CD14-positive monocyte (primary cell): ENCODE measurements at regions not wholly inside any gene's neighbourhood (a gene's known extent, or its start where the extent isn't known, plus 50 kb on each side); places are given as distances from the start of the nearest gene placed in this dataset.

ENCODE experiments used
- DNase-seq, 3 donors: peaks; one replicate each; pipeline ENCODE4 v3.0.0-alpha.2; 2011 to 2022
- H2AFZ ChIP-seq: 2 replicates; pipeline ENCODE4 v1.6.0; 2012; ENCODE audit warnings: mild to moderate bottlenecking, low read depth, low read length, inconsistent platforms; ENCODE audit not compliant: insufficient read depth, poor library complexity, severe bottlenecking
- H3K27ac ChIP-seq, 2 donors: 1 replicate in 1 of 2; 2 replicates in 1 of 2; pipeline ENCODE4 v1.5.1; 2012 to 2013; ENCODE audit warnings: low read length in 2 of 2, control low read depth in 1 of 2, inconsistent platforms in 1 of 2, low read depth in 1 of 2, mild to moderate bottlenecking in 1 of 2
- H3K27me3 ChIP-seq, 2 donors: one replicate each; pipeline versions ENCODE4 v1.6.0 to v1.6.1; 2011 to 2013; ENCODE audit warnings: low read length in 2 of 2; ENCODE audit not compliant: control insufficient read depth in 2 of 2, insufficient read depth in 2 of 2
- H3K36me3 ChIP-seq, 2 donors: replicated peaks in 1 of 2; 1 replicate in 1 of 2; 2 replicates in 1 of 2; pipeline versions ENCODE4 v1.5.1 to v1.6.1; 2012 to 2013; ENCODE audit warnings: low read length in 2 of 2, control low read depth in 1 of 2, inconsistent platforms in 1 of 2, mild to moderate bottlenecking in 1 of 2; ENCODE audit not compliant: insufficient read depth in 2 of 2, control insufficient read depth in 1 of 2
- H3K4me1 ChIP-seq, 2 donors: 1 replicate in 1 of 2; 2 replicates in 1 of 2; pipeline versions ENCODE4 v1.5.1 to v1.6.1; 2012 to 2013; ENCODE audit warnings: low read length in 2 of 2, control low read depth in 1 of 2, inconsistent platforms in 1 of 2, mild to moderate bottlenecking in 1 of 2, moderate library complexity in 1 of 2; ENCODE audit not compliant: insufficient read depth in 2 of 2, control insufficient read depth in 1 of 2
- H3K4me2 ChIP-seq: replicated peaks from 2 replicates; pipeline ENCODE3; 2012; ENCODE audit warnings: low read length, moderate library complexity, mild to moderate bottlenecking; ENCODE audit not compliant: poor library complexity, severe bottlenecking; ENCODE audit errors: extremely low read depth
- H3K4me3 ChIP-seq, 3 experiments: fragments of 200-600 bp in 1 of 3; sonication (generic) in 1 of 3; replicated peaks in 1 of 3; 1 replicate in 2 of 3; 2 replicates in 1 of 3; pipeline ENCODE4 v1.5.1; 2011 to 2013; ENCODE audit warnings: low read length in 3 of 3, mild to moderate bottlenecking in 3 of 3, control low read depth in 2 of 3, low read depth in 2 of 3, inconsistent platforms in 1 of 3, moderate library complexity in 1 of 3
- H3K79me2 ChIP-seq: 2 replicates; pipeline ENCODE4 v1.6.0; 2012; ENCODE audit warnings: mild to moderate bottlenecking, control low read depth, inconsistent platforms, low read length, moderate library complexity; ENCODE audit not compliant: insufficient read depth
- H3K9ac ChIP-seq: 2 replicates; pipeline ENCODE4 v1.6.0; 2017; ENCODE audit warnings: low read length, mild to moderate bottlenecking; ENCODE audit not compliant: insufficient read depth, poor library complexity, severe bottlenecking
- H3K9me3 ChIP-seq, 2 donors: replicated peaks in 1 of 2; 1 replicate in 1 of 2; 2 replicates in 1 of 2; pipeline versions ENCODE4 v1.5.1 to v1.6.1; 2012 to 2013; ENCODE audit warnings: low read length in 2 of 2, control low read depth in 1 of 2; ENCODE audit not compliant: control insufficient read depth in 1 of 2, insufficient read depth in 1 of 2
- H4K20me1 ChIP-seq: 2 replicates; pipeline ENCODE4 v1.6.0; 2012; ENCODE audit warnings: mild to moderate bottlenecking, low read length, control low read depth, moderate library complexity; ENCODE audit not compliant: insufficient read depth
- H3K27ac Mint-ChIP-seq, 7 donors: one replicate each; pipeline ENCODE4 v1.8.0; 2020; ENCODE audit warnings: mild to moderate bottlenecking in 7 of 7, mixed read lengths in 7 of 7, moderate library complexity in 6 of 7, inconsistent platforms in 2 of 7
- H3K27me3 Mint-ChIP-seq, 3 donors: one replicate each; pipeline ENCODE4 v1.8.0; 2021 to 2022; ENCODE audit warnings: low read depth in 3 of 3, mild to moderate bottlenecking in 3 of 3, mixed read lengths in 3 of 3, moderate library complexity in 3 of 3, inconsistent platforms in 1 of 3
- H3K36me3 Mint-ChIP-seq, 2 donors: one replicate each; pipeline ENCODE4 v1.8.0; 2020; ENCODE audit warnings: mixed read lengths in 2 of 2, inconsistent platforms in 1 of 2, mild to moderate bottlenecking in 1 of 2
- H3K4me1 Mint-ChIP-seq: one replicate; pipeline ENCODE4 v1.8.0; 2020; ENCODE audit warnings: mild to moderate bottlenecking, mixed read lengths
- H3K4me3 Mint-ChIP-seq, 2 donors: one replicate each; pipeline ENCODE4 v1.8.0; 2020; ENCODE audit warnings: mild to moderate bottlenecking in 2 of 2, mixed read lengths in 2 of 2, moderate library complexity in 1 of 2
- H3K9me3 Mint-ChIP-seq, 7 donors: one replicate each; pipeline ENCODE4 v1.8.0; 2020 to 2022; ENCODE audit warnings: mixed read lengths in 7 of 7, mild to moderate bottlenecking in 6 of 7, moderate library complexity in 6 of 7, inconsistent platforms in 2 of 7
- WGBS: methylation state at CpG from one replicate; pipeline ENCODE4 v1.1.5; 2013; ENCODE audit warnings: missing lambda C conversion rate; ENCODE audit not compliant: insufficient coverage; 5-methylcytosine and 5-hydroxymethylcytosine counted together
- intact Hi-C, 2 donors: fragments of 100-400 bp; cut with micrococcal nuclease; formaldehyde crosslinking; loops; one replicate each; pipeline versions ENCODE4 v1.15.0 to v1.15.1; 2023
- TF ChIP-seq, protein P1 (sequence below): fragments of 200-600 bp; IDR thresholded peaks from one replicate; pipeline ENCODE4 v1.8.0; 2022; ENCODE audit warnings: antibody characterized with exemption, mild to moderate bottlenecking

DNA sequence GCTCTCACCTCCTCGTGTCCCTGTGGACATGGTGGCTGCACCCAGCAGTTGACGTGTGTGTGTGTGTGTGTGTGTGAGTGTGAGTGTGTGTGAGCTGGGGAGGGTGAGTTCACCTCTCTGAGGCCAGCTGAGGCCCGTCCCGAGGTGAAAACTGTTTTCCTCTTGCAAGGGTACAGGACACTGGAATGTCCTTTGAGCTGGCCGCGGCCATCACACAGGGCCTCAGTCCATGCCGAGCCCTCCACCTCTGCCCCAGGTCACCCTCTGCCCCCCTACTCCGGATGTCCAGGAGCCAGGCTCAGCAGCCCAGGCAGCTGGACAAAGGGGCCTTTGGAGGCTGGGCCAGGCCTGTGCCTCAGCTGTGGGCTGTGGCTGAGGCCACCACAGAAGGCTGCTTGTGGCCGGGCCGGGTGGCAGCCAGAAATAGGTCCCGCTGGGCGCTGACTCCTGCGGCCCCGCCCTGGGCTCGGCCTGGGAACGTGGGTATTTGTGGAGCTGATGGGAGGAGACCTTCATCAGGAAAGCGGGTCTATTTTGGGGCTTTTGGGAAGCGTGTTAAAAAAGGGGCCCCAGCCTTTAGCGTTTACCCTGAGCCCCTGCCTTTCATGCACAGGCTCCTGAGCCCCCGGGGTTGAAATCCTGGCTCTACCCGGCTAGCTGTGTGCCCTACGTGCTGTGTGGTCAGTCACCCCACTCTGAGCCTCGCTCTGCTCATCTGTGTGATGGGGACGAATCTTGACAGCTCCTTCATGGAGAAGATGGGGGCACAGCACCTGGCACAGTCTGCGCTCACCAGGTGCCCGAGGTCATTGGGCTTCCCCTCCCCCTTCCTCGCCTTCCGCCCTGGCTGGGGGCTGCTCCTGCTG, 75.1 kb upstream of the IER5L start:
- no peak overlapping the region for H3K27ac Mint-ChIP-seq
- peaks cover 8% of the 10 kb centered on the region for H3K4me1 Mint-ChIP-seq
- no peaks in the 10 kb centered on the region for H3K36me3 Mint-ChIP-seq
- H3K27me3 ChIP-seq, result peaks cover 0 to 10% of the 10 kb centered on the region in 2 donors
- H3K9me3 Mint-ChIP-seq, result peaks cover 0 to 8% (median 3%) of the 10 kb centered on the region in 7 donors
- no peak overlapping the region for H3K4me2 ChIP-seq
- no peaks in the 10 kb centered on the region for H4K20me1 ChIP-seq
- H3K9ac ChIP-seq, result no peak overlapping the region
- peaks cover 12 to 23% (median 17%) of the 10 kb centered on the region in 3 donors for H3K27me3 Mint-ChIP-seq
- TF ChIP-seq, protein P1, sequence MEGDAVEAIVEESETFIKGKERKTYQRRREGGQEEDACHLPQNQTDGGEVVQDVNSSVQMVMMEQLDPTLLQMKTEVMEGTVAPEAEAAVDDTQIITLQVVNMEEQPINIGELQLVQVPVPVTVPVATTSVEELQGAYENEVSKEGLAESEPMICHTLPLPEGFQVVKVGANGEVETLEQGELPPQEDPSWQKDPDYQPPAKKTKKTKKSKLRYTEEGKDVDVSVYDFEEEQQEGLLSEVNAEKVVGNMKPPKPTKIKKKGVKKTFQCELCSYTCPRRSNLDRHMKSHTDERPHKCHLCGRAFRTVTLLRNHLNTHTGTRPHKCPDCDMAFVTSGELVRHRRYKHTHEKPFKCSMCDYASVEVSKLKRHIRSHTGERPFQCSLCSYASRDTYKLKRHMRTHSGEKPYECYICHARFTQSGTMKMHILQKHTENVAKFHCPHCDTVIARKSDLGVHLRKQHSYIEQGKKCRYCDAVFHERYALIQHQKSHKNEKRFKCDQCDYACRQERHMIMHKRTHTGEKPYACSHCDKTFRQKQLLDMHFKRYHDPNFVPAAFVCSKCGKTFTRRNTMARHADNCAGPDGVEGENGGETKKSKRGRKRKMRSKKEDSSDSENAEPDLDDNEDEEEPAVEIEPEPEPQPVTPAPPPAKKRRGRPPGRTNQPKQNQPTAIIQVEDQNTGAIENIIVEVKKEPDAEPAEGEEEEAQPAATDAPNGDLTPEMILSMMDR, result no peak
- no peak overlapping the region for H3K27ac ChIP-seq
- H3K4me3 ChIP-seq, result no peak overlapping the region
- H3K79me2 ChIP-seq, result no peaks in the 10 kb centered on the region
- 87% methylated on average over 25 of the region's 28 CpGs for WGBS
- intact Hi-C loops, result loop anchor here in 1 of 2 donors (10.0 kb wide), 1 partner anchor 112 kb away; no protein-coding TSS in a partner anchor
- H2AFZ ChIP-seq, result no peak overlapping the region
- H3K36me3 ChIP-seq, result no peaks in the 10 kb centered on the region
- no peak overlapping the region for H3K4me3 Mint-ChIP-seq
- DNase-seq, result no peak
- no peaks in the 10 kb centered on the region for H3K9me3 ChIP-seq
- peaks cover 3 to 4% of the 10 kb centered on the region in 2 donors for H3K4me1 ChIP-seq

DNA sequence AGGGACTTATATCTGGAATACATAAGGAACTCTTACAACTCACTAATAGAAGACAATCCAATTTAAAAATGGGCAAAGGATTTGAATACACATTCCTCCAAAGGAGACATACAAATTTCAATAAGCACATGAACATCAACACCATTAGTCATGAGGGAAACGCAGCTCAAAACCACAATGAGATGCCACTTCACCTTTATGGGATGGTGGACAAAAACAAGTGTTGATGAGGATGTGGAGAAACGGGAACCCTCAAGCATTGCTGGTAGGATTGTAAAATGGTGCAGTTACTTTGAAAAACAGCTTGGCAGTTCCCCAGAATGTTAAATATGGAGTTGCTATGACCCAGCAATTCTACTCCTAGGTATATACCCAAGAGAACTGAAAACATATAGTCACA, 72.7 kb upstream of the IER5L start:
- H3K36me3 Mint-ChIP-seq, result no peaks in the 10 kb centered on the region
- no CpG with 5 or more reads among the region's 2 CpGs for WGBS
- H3K9ac ChIP-seq, result no peak overlapping the region
- DNase-seq, result peak in 2 of 3 donors; percentile 19 to 26
- H2AFZ ChIP-seq, result no peak overlapping the region
- TF ChIP-seq, protein P1, result no peak
- H3K4me1 Mint-ChIP-seq, result peaks cover 5% of the 10 kb centered on the region
- no peak overlapping the region for H3K27ac ChIP-seq
- no peaks in the 10 kb centered on the region for H3K9me3 ChIP-seq
- peaks cover 3 to 11% (median 7%) of the 10 kb centered on the region in 3 donors for H3K27me3 Mint-ChIP-seq
- no peaks in the 10 kb centered on the region for H4K20me1 ChIP-seq
- no peak overlapping the region for H3K27ac Mint-ChIP-seq
- H3K4me3 Mint-ChIP-seq, result no peak overlapping the region
- intact Hi-C loops, result loop anchor here in 1 of 2 donors (10.0 kb wide), 1 partner anchor 114 kb away; no protein-coding TSS in a partner anchor
- H3K36me3 ChIP-seq, result no peaks in the 10 kb centered on the region
- H3K27me3 ChIP-seq, result no peaks in the 10 kb centered on the region
- H3K4me2 ChIP-seq, result no peak overlapping the region
- no peaks in the 10 kb centered on the region for H3K79me2 ChIP-seq
- H3K4me1 ChIP-seq, result no peaks in the 10 kb centered on the region
- peaks cover 0 to 8% (median 3%) of the 10 kb centered on the region in 7 donors for H3K9me3 Mint-ChIP-seq
- H3K4me3 ChIP-seq, result no peak overlapping the region
